H1 (cell line): ENCODE measurements at regions not wholly inside any gene's neighbourhood (a gene's known extent, or its start where the extent isn't known, plus 50 kb on each side); places are given as distances from the start of the nearest gene placed in this dataset.

Experiments used
- CTCF ChIA-PET: fragments of 300-600 bp; sonication (Branson Sonifier 250); formaldehyde crosslinking; loops from one replicate; lab custom pipeline; 2021; ENCODE audit not compliant: partially characterized antibody; lab: Charles Lee
- POLR2A ChIA-PET: fragments of 300-600 bp; sonication (Branson Sonifier 250); formaldehyde crosslinking; loops from one replicate; lab custom pipeline; 2021; ENCODE audit warnings: inconsistent platforms; ENCODE audit not compliant: partially characterized antibody; lab: Charles Lee
- DNase-seq, 2 experiments: peaks; one replicate each; pipeline versions ENCODE4 v3.0.0 to v3.0.0-alpha.2; 2010 to 2022; ENCODE audit warnings: low spot score in 2 of 2, low read depth in 1 of 2, mixed read lengths in 1 of 2
- FAIRE-seq: peaks from 2 replicates; lab custom pipeline; 2011; peaks lifted over from hg19 to GRCh38; lab: Jason Lieb, UNC
- H2AFZ ChIP-seq: 2 replicates; pipeline ENCODE4 v1.8.1; 2012; ENCODE audit warnings: low read length, inconsistent platforms
- H2AK5ac ChIP-seq: 2 replicates; pipeline ENCODE4 v1.6.1; 2013; ENCODE audit warnings: low read depth, low read length
- H2BK120ac ChIP-seq: replicated peaks from 2 replicates; pipeline ENCODE3; 2013; ENCODE audit warnings: low read depth, low read length, inconsistent platforms
- H2BK12ac ChIP-seq: 2 replicates; pipeline ENCODE4 v1.6.1; 2013; ENCODE audit warnings: low read depth, low read length
- H2BK15ac ChIP-seq: 2 replicates; pipeline ENCODE4 v1.6.1; 2013; ENCODE audit warnings: low read length
- H2BK20ac ChIP-seq: 2 replicates; pipeline ENCODE4 v1.6.1; 2013; ENCODE audit warnings: low read length
- H2BK5ac ChIP-seq: 2 replicates; pipeline ENCODE4 v1.6.1; 2013; ENCODE audit warnings: low read depth, low read length
- H3K14ac ChIP-seq: 2 replicates; pipeline ENCODE4 v1.6.1; 2013; ENCODE audit warnings: inconsistent platforms; ENCODE audit not compliant: insufficient read length
- H3K18ac ChIP-seq: 2 replicates; pipeline ENCODE4 v1.6.1; 2013; ENCODE audit warnings: low read length; ENCODE audit errors: extremely low read depth
- H3K23ac ChIP-seq: 2 replicates; pipeline ENCODE4 v1.6.1; 2013; ENCODE audit warnings: inconsistent platforms; ENCODE audit not compliant: insufficient read length
- H3K23me2 ChIP-seq: 2 replicates; pipeline ENCODE4 v1.6.1; 2013; ENCODE audit warnings: low read depth, low read length
- H3K27ac ChIP-seq: 2 replicates; pipeline ENCODE4 v1.6.1; 2011; ENCODE audit warnings: low read depth, low read length, inconsistent platforms
- H3K27me3 ChIP-seq, 4 experiments: replicated peaks in 1 of 4; 1 replicate in 1 of 4; 2 replicates in 3 of 4; pipeline versions ENCODE4 v1.6.1 to v1.8.1; 2011 to 2013; ENCODE audit warnings: low read length in 3 of 4, mild to moderate bottlenecking in 3 of 4, inconsistent platforms in 2 of 4, mixed read lengths in 2 of 4, moderate library complexity in 1 of 4; ENCODE audit not compliant: control insufficient read depth in 3 of 4, insufficient read depth in 3 of 4; ENCODE audit errors: extremely low read depth in 1 of 4
- H3K36me3 ChIP-seq, 4 experiments: 2 replicates each; pipeline versions ENCODE4 v1.6.1 to v1.8.1; 2011 to 2013; ENCODE audit warnings: mild to moderate bottlenecking in 4 of 4, low read length in 3 of 4, moderate library complexity in 2 of 4, control low read depth in 1 of 4, inconsistent platforms in 1 of 4; ENCODE audit not compliant: insufficient read depth in 4 of 4, control insufficient read depth in 2 of 4
- H3K4ac ChIP-seq: replicated peaks from 2 replicates; pipeline ENCODE3; 2013; ENCODE audit warnings: low read length, low read depth, mixed read lengths, inconsistent platforms; ENCODE audit not compliant: insufficient read length
- H3K4me1 ChIP-seq, 4 experiments: replicated peaks in 1 of 4; 1 replicate in 1 of 4; 2 replicates in 3 of 4; pipeline versions ENCODE4 v1.6.1 to v1.8.1; 2011 to 2013; ENCODE audit warnings: low read length in 3 of 4, inconsistent platforms in 2 of 4, mixed read lengths in 1 of 4; ENCODE audit not compliant: insufficient read depth in 4 of 4, control insufficient read depth in 3 of 4
- H3K4me2 ChIP-seq, 2 experiments: 2 replicates each; pipeline versions ENCODE4 v1.6.1 to v1.8.1; 2011 to 2013; ENCODE audit warnings: low read depth in 2 of 2, low read length in 2 of 2, control low read depth in 1 of 2, inconsistent platforms in 1 of 2, mild to moderate bottlenecking in 1 of 2; ENCODE audit not compliant: insufficient read depth in 1 of 2
- H3K4me3 ChIP-seq, 4 experiments: fragments of 200-600, 300-600 bp in 1 of 4; sonication (generic), shearing (Covaris generic), sonication (Bioruptor Twin) in 1 of 4; 2 replicates each; pipeline versions ENCODE4 v1.5.1 to v1.8.1; 2011 to 2016; ENCODE audit warnings: low read length in 4 of 4, low read depth in 3 of 4, control low read depth in 2 of 4, inconsistent platforms in 2 of 4, mild to moderate bottlenecking in 2 of 4, mixed read lengths in 1 of 4, moderate library complexity in 1 of 4; ENCODE audit not compliant: insufficient read depth in 2 of 4; ENCODE audit errors: extremely low read depth in 1 of 4
- H3K56ac ChIP-seq: replicated peaks from 2 replicates; pipeline ENCODE3; 2013; ENCODE audit warnings: low read depth, mild to moderate bottlenecking, mixed read lengths, low read length, inconsistent platforms; ENCODE audit not compliant: insufficient read length
- H3K79me1 ChIP-seq: 2 replicates; pipeline ENCODE4 v1.6.1; 2013; ENCODE audit warnings: low read depth, low read length, control low read depth
- H3K79me2 ChIP-seq, 2 experiments: 2 replicates each; pipeline versions ENCODE4 v1.6.1 to v1.8.1; 2012 to 2013; ENCODE audit warnings: low read length in 2 of 2, mild to moderate bottlenecking in 2 of 2, inconsistent platforms in 1 of 2; ENCODE audit not compliant: insufficient read depth in 2 of 2, control insufficient read depth in 1 of 2
- H3K9ac ChIP-seq, 4 experiments: replicated peaks in 1 of 4; 1 replicate in 1 of 4; 2 replicates in 3 of 4; pipeline versions ENCODE4 v1.6.1 to v1.8.1; 2011 to 2013; ENCODE audit warnings: low read depth in 3 of 4, low read length in 3 of 4, control low read depth in 2 of 4, mild to moderate bottlenecking in 2 of 4, moderate library complexity in 2 of 4, inconsistent platforms in 1 of 4; ENCODE audit errors: extremely low read depth in 1 of 4
- H3K9me3 ChIP-seq, 2 experiments: 2 replicates each; pipeline versions ENCODE4 v1.6.1 to v1.8.1; 2012 to 2013; ENCODE audit warnings: mild to moderate bottlenecking in 2 of 2, moderate library complexity in 2 of 2, control low read depth in 1 of 2, inconsistent platforms in 1 of 2, low read depth in 1 of 2, low read length in 1 of 2, mixed read lengths in 1 of 2; ENCODE audit not compliant: insufficient read depth in 2 of 2
- H4K20me1 ChIP-seq, 2 experiments: replicated peaks in 1 of 2; 2 replicates each; pipeline versions ENCODE3 to v1.8.1; 2011 to 2013; ENCODE audit warnings: inconsistent platforms in 2 of 2, low read length in 2 of 2, mild to moderate bottlenecking in 1 of 2; ENCODE audit not compliant: insufficient read depth in 2 of 2, control insufficient read depth in 1 of 2
- H4K5ac ChIP-seq: 2 replicates; pipeline ENCODE4 v1.6.1; 2013; ENCODE audit warnings: low read length, low read depth, mixed read lengths, inconsistent platforms; ENCODE audit not compliant: insufficient read length
- H4K8ac ChIP-seq: 2 replicates; pipeline ENCODE4 v1.8.0; 2013; ENCODE audit warnings: mild to moderate bottlenecking, moderate library complexity, low read length, inconsistent platforms; ENCODE audit not compliant: insufficient read depth; ENCODE audit errors: extremely low read depth
- H4K91ac ChIP-seq: replicated peaks from 2 replicates; pipeline ENCODE3; 2013; ENCODE audit warnings: low read length, mixed read lengths, inconsistent platforms; ENCODE audit not compliant: insufficient read length
- BRCA1 ChIP-seq: IDR thresholded peaks from 2 replicates; pipeline ENCODE4 v1.6.1; 2012; ENCODE audit warnings: low read depth, low read length, improper control_type of control experiment
- EZH2 ChIP-seq: fragments of 200-600 bp; sonication (generic); IDR thresholded peaks from 2 replicates; pipeline ENCODE4 v1.7.1; 2012; ENCODE audit warnings: low read depth, mild to moderate bottlenecking, moderate library complexity, low read length, inconsistent platforms; ENCODE audit not compliant: severe bottlenecking
- POU5F1 ChIP-seq: IDR thresholded peaks from 2 replicates; pipeline ENCODE4 v1.6.1; 2011; ENCODE audit warnings: low read depth, mild to moderate bottlenecking, low read length, moderate library complexity
- TBP ChIP-seq: IDR thresholded peaks from 2 replicates; pipeline ENCODE4 v1.6.1; 2011; ENCODE audit warnings: low read depth, low read length, improper control_type of control experiment
- WGBS, 2 experiments: shearing (Covaris generic) in 1 of 2; methylation state at CpG; one replicate each; pipeline versions ENCODE4 v1.1.6 to v1.1.7; 2013 to 2015; ENCODE audit warnings: low lambda C conversion rate in 2 of 2, mixed read lengths in 2 of 2, inconsistent platforms in 1 of 2, low coverage in 1 of 2, missing lambda C conversion rate in 1 of 2; ENCODE audit not compliant: insufficient replicate concordance in 2 of 2, insufficient coverage in 1 of 2, insufficient read length in 1 of 2; ENCODE audit errors: extremely low coverage in 1 of 2, missing lambda C conversion rate in 1 of 2; 5-methylcytosine and 5-hydroxymethylcytosine counted together

DNA sequence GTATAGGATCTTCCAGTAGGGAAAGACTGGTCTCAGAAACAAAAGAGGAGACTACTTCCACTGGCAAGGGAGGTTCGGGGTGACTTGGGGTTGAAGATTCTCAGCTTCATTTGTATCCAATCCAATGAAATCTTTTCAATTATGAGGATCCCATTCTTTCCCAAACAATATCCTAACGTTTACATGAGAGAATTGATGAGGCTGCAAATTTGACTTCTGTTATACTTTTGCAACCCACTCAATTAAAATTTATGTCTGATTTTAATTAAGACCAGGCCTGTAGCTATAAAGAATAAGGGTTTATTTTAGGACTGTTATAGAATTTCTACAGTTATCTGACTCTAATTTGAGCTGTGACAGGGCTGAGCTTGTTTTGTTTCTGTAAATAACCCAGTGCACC, 251.5 kb downstream of the ANKRD7 start:
- H3K9ac ChIP-seq = no peak overlapping the region
- H3K23ac ChIP-seq = no peak overlapping the region
- no peak overlapping the region for H2BK15ac ChIP-seq
- no peak for TF ChIP-seq BRCA1
- TF ChIP-seq POU5F1 = no peak
- TF ChIP-seq EZH2 = no peak
- TF ChIP-seq TBP = no peak
- CTCF ChIA-PET = interaction anchor here (0.8 kb wide), 1 partner anchor 38 kb away, joined by 3 read pairs; no protein-coding TSS in a partner anchor
- no peak overlapping the region for H3K56ac ChIP-seq
- no peaks in the 10 kb centered on the region for H3K36me3 ChIP-seq
- H3K79me2 ChIP-seq = no peaks in the 10 kb centered on the region
- H3K4me1 ChIP-seq = no peaks in the 10 kb centered on the region
- H3K4ac ChIP-seq = no peak overlapping the region
- H3K23me2 ChIP-seq = no peaks in the 10 kb centered on the region
- H2BK12ac ChIP-seq = no peak overlapping the region
- no peak overlapping the region for H2BK5ac ChIP-seq
- H3K18ac ChIP-seq = no peak overlapping the region
- H3K27ac ChIP-seq = no peak overlapping the region
- H4K8ac ChIP-seq = no peak overlapping the region
- H3K14ac ChIP-seq = no peak overlapping the region
- no peak overlapping the region for H2BK120ac ChIP-seq
- no peak overlapping the region for H2AK5ac ChIP-seq
- POLR2A ChIA-PET = no interaction called here
- H2AFZ ChIP-seq = no peak overlapping the region
- no peak overlapping the region for H3K4me2 ChIP-seq
- H3K9me3 ChIP-seq = peaks cover 2 to 5% of the 10 kb centered on the region in 2 experiments; a peak in 3 of 4 replicates
- no peaks in the 10 kb centered on the region for H4K20me1 ChIP-seq
- H3K27me3 ChIP-seq = no peaks in the 10 kb centered on the region
- DNase-seq (no peak), FAIRE-seq (no peak)
- no peak overlapping the region for H4K5ac ChIP-seq
- H3K79me1 ChIP-seq = no peaks in the 10 kb centered on the region
- no peak overlapping the region for H4K91ac ChIP-seq
- H2BK20ac ChIP-seq = no peak overlapping the region
- H3K4me3 ChIP-seq = no peak overlapping the region
- WGBS, 2 experiments = 84% methylated on average over 2 of the region's 2 CpGs; no CpG with 5 or more reads in 1 of the 2 experiments
